Testis (tissue), 2 donors: ENCODE measurements at regions not wholly inside any gene's neighbourhood (a gene's known extent, or its start where the extent isn't known, plus 50 kb on each side); places are given as distances from the start of the nearest gene placed in this dataset.

Experiments
- DNase-seq: peaks from one replicate; pipeline ENCODE4 v3.0.0-alpha.2; 2019
- H3K27ac ChIP-seq, 2 donors: fragments of 200-600 bp; sonication (generic); one replicate each; pipeline ENCODE4 v1.5.1; 2019
- H3K27me3 ChIP-seq: fragments of 200-600 bp; sonication (generic); one replicate; pipeline ENCODE4 v1.5.1; 2019
- H3K36me3 ChIP-seq: fragments of 200-600 bp; sonication (generic); one replicate; pipeline ENCODE4 v1.5.1; 2017; ENCODE audit warnings: low read depth; ENCODE audit errors: missing control alignments
- H3K4me1 ChIP-seq: fragments of 200-600 bp; sonication (generic); one replicate; pipeline ENCODE4 v1.5.1; 2019
- H3K4me3 ChIP-seq, 2 donors: fragments of 200-600 bp; sonication (generic); one replicate each; pipeline ENCODE4 v1.5.1; 2017 to 2019
- H3K9me3 ChIP-seq: fragments of 200-600 bp; sonication (generic); one replicate; pipeline ENCODE4 v1.5.1; 2017
- POLR2A ChIP-seq: fragments of 450-650 bp; IDR thresholded peaks from one replicate; pipeline ENCODE4 v1.6.1; 2017; ENCODE audit warnings: antibody characterized with exemption, mild to moderate bottlenecking, moderate library complexity
- WGBS, 2 donors: methylation state at CpG; one replicate each; pipeline ENCODE4 v1.1.5; 2018; 5-methylcytosine and 5-hydroxymethylcytosine counted together
- intact Hi-C: fragments of 100-400 bp; cut with DNase I; formaldehyde crosslinking; loops from one replicate; pipeline ENCODE4 v1.15.1; 2023; ENCODE audit warnings: low total_unique reads
- TF ChIP-seq, protein P1 (sequence below), 3 experiments: fragments of 450-650 bp in 2 of 3; fragments of 200-600 bp in 1 of 3; sonication (generic) in 1 of 3; IDR thresholded peaks; one replicate each; pipeline ENCODE4 v1.5.1; 2016 to 2019; ENCODE audit warnings: antibody characterized with exemption in 3 of 3, mild to moderate bottlenecking in 2 of 3, moderate library complexity in 1 of 3

DNA sequence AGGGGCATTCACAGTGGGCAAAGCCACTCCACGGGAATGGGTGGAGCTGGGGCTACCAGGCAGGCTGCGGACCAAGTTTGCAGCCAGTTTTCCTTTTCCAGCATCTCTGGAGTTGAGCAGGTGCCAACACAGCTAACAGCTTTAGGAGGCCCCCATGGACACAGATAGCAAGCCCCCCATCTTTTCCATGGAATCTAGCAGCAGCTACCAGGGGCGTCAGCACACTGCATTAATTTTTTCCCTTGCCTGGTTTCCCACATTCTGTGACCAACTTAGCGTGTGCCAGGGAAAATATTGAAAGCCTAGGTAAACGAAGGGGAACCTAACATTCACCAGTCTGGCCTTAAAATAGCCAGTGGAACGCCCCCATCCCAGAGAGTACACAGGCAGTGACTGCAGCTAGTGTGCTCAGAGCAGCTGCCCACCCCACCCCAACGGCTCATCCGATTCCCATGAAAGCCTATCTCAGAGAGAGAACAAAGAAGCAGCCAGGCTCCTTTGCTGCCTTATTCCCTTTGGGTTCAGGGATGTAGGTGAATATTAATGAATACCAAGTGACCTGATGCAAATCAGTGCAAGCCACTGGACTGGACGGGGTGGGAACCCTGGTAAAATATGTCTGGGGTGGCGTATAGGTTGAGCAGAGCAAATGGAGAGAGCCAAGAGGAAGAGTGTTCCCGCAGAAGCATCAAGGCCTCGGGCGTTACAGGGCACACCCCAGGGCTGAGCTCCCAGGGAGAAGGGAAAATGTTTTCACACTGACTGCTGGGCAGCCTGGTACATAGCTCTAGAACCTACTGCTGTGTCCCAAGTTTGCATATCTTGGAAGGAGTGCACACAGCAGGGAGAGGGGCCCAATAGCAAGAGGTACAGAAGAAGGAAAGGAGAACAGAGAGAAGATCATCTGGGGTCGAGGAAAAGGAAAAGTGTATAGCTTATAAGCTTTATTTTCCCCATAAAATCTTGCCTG, 73.9 kb upstream of the SOX9 start:
- TF ChIP-seq, protein P1, sequence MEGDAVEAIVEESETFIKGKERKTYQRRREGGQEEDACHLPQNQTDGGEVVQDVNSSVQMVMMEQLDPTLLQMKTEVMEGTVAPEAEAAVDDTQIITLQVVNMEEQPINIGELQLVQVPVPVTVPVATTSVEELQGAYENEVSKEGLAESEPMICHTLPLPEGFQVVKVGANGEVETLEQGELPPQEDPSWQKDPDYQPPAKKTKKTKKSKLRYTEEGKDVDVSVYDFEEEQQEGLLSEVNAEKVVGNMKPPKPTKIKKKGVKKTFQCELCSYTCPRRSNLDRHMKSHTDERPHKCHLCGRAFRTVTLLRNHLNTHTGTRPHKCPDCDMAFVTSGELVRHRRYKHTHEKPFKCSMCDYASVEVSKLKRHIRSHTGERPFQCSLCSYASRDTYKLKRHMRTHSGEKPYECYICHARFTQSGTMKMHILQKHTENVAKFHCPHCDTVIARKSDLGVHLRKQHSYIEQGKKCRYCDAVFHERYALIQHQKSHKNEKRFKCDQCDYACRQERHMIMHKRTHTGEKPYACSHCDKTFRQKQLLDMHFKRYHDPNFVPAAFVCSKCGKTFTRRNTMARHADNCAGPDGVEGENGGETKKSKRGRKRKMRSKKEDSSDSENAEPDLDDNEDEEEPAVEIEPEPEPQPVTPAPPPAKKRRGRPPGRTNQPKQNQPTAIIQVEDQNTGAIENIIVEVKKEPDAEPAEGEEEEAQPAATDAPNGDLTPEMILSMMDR (IDR thresholded peaks at IDR 0.05) = no peak
- no peak for TF ChIP-seq POLR2A
- no peak for DNase-seq
- Histone ChIP-seq H3K27me3 (no peaks in the 10 kb centered on the region), H3K36me3 (no peaks in the 10 kb centered on the region), H3K4me3 (no peak overlapping the region), H3K27ac (no peak overlapping the region), H3K9me3 (no peaks in the 10 kb centered on the region), H3K4me1 (no peaks in the 10 kb centered on the region)
- WGBS, 2 donors = 77 to 87% methylated on average over 14 of the region's 14 CpGs
- intact Hi-C loops = no loop called here

DNA sequence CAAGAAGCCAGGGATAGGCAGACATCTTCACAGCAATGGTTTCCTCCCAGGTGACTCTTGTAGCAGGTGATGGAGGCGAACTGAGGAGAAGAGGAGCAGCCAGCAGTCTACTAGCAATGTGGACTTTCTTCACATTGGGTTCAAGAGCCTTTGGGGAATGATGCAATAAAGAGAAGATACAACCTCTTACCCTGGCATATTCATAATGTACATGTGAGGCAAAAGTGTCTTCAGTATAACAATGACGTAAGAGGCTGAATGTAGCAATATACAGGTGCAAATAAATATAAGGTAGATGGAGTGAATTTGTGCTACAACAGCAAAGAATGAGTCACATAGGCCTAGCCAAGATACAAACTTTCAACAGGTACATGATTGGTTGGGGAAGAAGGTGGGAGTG, 70.9 kb upstream of the SOX9 start:
- intact Hi-C loops = no loop called here
- no peaks in the 10 kb centered on the region for H3K27me3 ChIP-seq

DNA sequence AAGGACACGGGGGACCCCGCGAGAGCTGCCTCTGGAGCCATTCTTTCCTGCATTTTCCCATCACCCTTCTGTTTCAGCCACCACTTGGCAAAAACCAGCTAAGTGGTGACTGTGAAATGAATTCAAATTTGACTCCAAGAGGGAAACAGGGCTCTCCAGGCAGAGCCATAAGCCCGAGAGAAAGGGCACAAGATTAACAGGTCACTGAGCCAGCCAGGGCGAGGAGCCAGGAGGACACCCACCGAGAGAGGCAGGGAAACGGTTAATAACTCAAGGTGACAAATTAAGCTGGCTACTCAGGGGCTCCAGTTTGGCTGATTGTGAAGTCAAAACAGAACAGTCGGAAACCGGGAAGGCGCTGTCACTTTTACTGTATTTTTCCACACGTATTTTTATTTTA, 67.8 kb upstream of the SOX9 start:
- intact Hi-C loops = no loop called here
- no peak overlapping the region for H3K27ac ChIP-seq
- H3K36me3 ChIP-seq = no peaks in the 10 kb centered on the region
- WGBS, 2 donors = 25 to 30% methylated on average over 11 of the region's 11 CpGs
- no peak overlapping the region for H3K4me3 ChIP-seq
- TF ChIP-seq POLR2A = no peak
- TF ChIP-seq, protein P1 (IDR thresholded peaks at IDR 0.05) = no peak
- no peaks in the 10 kb centered on the region for H3K9me3 ChIP-seq
- no peak for DNase-seq
- no peaks in the 10 kb centered on the region for H3K4me1 ChIP-seq
- no peaks in the 10 kb centered on the region for H3K27me3 ChIP-seq

More for the DNA sequence above, 70.9 kb upstream of the SOX9 start:
- H3K9me3 ChIP-seq = no peaks in the 10 kb centered on the region
- TF ChIP-seq, protein P1 (IDR thresholded peaks at IDR 0.05) = no peak
- TF ChIP-seq POLR2A = no peak
- DNase-seq = no peak
- H3K4me1 ChIP-seq = no peaks in the 10 kb centered on the region
- no peaks in the 10 kb centered on the region for H3K36me3 ChIP-seq
- no peak overlapping the region for H3K27ac ChIP-seq
- no peak overlapping the region for H3K4me3 ChIP-seq
- 89 to 93% methylated on average over 2 of the region's 2 CpGs for WGBS, 2 donors

GRCh38 chr17:72053449-72053848, 67.4 kb upstream of the SOX9 start:
- Histone ChIP-seq H3K27me3 (no peaks in the 10 kb centered on the region), H3K4me1 (no peaks in the 10 kb centered on the region), H3K4me3 (no peak overlapping the region), H3K9me3 (no peaks in the 10 kb centered on the region), H3K36me3 (no peaks in the 10 kb centered on the region), H3K27ac (no peak overlapping the region)
- TF ChIP-seq POLR2A = no peak
- TF ChIP-seq, protein P1 (IDR thresholded peaks at IDR 0.05) = no peak
- DNase-seq = no peak
- intact Hi-C loops = no loop called here
- 16 to 25% methylated on average over 12 of the region's 12 CpGs for WGBS, 2 donors

DNA sequence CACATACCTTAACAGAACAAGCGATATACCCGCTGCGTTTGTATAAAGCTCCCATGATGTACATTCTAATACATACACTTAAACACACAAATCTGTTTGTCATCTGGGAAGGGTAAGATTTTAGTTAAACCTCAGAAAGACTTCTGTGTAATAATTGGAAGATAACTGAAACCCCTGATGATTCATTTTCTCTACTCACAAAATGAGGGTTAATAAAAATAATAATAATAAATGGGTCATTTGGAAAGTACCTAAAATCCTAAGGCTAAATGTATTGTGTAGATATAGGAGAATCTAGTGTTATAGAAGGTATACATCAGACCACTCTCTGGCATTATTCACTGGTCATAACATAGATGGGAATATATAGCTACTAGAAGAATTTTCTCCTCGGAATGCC, 64.7 kb upstream of the SOX9 start:
- no peaks in the 10 kb centered on the region for H3K4me1 ChIP-seq
- intact Hi-C loops = no loop called here
- no peak for DNase-seq
- no peaks in the 10 kb centered on the region for H3K9me3 ChIP-seq
- no peaks in the 10 kb centered on the region for H3K27me3 ChIP-seq
- no peak overlapping the region for H3K4me3 ChIP-seq
- H3K36me3 ChIP-seq = no peaks in the 10 kb centered on the region
- TF ChIP-seq, protein P1 (IDR thresholded peaks at IDR 0.05) = no peak
- TF ChIP-seq POLR2A = no peak
- WGBS, 2 donors = 95 to 96% methylated on average over 4 of the region's 4 CpGs
- H3K27ac ChIP-seq = no peak overlapping the region
